Astrocyte of the spinal cord (primary cell): ENCODE measurements at regions not wholly inside any gene's neighbourhood (a gene's known extent, or its start where the extent isn't known, plus 50 kb on each side); places are given as distances from the start of the nearest gene placed in this dataset.

ENCODE experiments used
- DNase-seq: peaks from one replicate; pipeline ENCODE4 v3.0.0; 2011; ENCODE audit warnings: low read depth, low spot score
- H3K4me3 ChIP-seq: 2 replicates; pipeline ENCODE4 v1.5.1; 2011; ENCODE audit warnings: low read depth, mild to moderate bottlenecking, low read length, moderate library complexity
- in situ Hi-C: cut with HindIII; loops from 2 replicates; pipeline ENCODE4 v1.10.0; 2017; ENCODE audit warnings: low sequenced_read_pairs
- TF ChIP-seq, protein P1 (sequence below): IDR thresholded peaks from 2 replicates; pipeline ENCODE4 v1.5.1; 2012; ENCODE audit warnings: low read depth, mild to moderate bottlenecking, low read length, inconsistent platforms

- H3K4me3 ChIP-seq: no peak overlapping the region
- TF ChIP-seq, protein P1, sequence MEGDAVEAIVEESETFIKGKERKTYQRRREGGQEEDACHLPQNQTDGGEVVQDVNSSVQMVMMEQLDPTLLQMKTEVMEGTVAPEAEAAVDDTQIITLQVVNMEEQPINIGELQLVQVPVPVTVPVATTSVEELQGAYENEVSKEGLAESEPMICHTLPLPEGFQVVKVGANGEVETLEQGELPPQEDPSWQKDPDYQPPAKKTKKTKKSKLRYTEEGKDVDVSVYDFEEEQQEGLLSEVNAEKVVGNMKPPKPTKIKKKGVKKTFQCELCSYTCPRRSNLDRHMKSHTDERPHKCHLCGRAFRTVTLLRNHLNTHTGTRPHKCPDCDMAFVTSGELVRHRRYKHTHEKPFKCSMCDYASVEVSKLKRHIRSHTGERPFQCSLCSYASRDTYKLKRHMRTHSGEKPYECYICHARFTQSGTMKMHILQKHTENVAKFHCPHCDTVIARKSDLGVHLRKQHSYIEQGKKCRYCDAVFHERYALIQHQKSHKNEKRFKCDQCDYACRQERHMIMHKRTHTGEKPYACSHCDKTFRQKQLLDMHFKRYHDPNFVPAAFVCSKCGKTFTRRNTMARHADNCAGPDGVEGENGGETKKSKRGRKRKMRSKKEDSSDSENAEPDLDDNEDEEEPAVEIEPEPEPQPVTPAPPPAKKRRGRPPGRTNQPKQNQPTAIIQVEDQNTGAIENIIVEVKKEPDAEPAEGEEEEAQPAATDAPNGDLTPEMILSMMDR: no peak
- DNase-seq: peak; percentile 10
- in situ Hi-C loops: no loop called here
Measured at GRCh38 chr5:42020788-42021530, 95.9 kb downstream of the FBXO4 start.

DNA sequence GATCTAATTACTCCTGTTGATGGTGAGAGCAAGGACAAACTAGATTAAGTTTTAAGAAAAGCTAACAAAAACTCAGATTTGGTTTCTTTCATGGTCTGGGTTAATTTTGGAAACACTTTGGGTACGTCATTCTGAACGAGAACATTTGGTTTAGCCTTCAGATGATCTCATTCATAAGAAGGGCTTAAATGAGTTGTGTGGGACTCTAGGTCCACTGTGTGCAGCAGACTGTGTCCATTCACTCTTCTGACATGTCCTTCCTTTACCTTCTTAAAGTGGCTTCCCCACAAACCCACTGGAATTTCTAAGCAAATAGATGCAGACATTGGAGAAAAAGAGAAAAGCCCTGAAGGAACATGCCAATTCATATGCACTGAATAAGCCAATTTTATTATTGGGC lies 96.8 kb downstream of the FBXO4 start:
- TF ChIP-seq, protein P1: no peak
- H3K4me3 ChIP-seq: no peak overlapping the region
- peak; percentile 5 for DNase-seq
- in situ Hi-C loops: no loop called here

DNA sequence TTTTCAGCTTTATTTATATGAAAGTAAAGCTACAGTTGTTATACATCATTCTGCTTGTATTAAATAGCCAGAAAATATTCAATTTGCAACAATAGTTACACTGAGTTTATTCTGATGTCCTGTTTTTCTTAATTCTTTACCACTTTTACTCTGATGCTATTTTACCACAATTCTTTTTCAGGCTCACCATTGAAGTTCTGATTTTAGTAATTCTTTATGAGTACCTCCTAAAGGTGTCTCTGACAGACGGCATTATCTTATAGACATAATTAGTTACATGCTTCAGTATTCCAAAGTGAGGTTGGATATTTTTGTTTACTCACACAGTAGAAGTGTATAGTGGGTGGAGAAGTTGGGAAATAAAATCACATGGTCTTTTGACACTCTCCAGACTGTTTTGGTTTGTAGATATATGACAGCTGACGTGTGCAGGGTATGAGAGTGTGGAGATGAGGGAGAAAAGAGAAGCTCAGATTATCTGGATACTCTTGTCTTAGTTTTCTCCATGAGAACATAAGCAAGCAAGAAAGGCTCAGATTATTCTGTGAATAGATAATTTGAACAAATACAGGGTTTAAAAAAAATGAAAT lies 97.4 kb downstream of the FBXO4 start:
- TF ChIP-seq, protein P1: no peak
- in situ Hi-C loops: no loop called here
- no peak overlapping the region for H3K4me3 ChIP-seq
- DNase-seq: no peak

- DNase-seq: no peak
- TF ChIP-seq, protein P1: no peak
- no peak overlapping the region for H3K4me3 ChIP-seq
- in situ Hi-C loops: no loop called here
Measured at GRCh38 chr5:42026446-42026845, 101.4 kb downstream of the FBXO4 start.

- in situ Hi-C loops: no loop called here
- H3K4me3 ChIP-seq: no peak overlapping the region
- no peak for DNase-seq
- TF ChIP-seq, protein P1: no peak
Measured at GRCh38 chr5:42032137-42032536, 107.1 kb downstream of the FBXO4 start.

DNA sequence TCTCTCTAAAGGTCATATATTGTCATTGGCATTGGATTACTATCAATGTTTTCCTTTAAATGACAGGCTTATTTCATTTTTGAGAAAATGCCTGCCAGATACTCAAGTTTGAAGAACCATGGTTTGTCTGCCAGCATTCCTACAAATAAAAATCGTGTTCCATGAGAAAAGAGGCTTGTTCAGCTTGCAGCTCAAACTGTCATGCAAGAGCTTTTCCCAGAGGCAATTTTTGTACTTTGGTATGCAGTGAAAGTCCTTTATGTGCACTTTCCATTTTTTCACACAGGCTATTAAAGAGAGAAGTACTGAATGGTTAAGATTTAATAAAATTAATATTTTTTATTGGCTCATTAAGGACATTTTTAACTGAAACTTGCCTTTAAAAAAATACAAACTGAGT lies 110.4 kb downstream of the FBXO4 start:
- DNase-seq: no peak
- TF ChIP-seq, protein P1: no peak
- in situ Hi-C loops: no loop called here
- H3K4me3 ChIP-seq: no peak overlapping the region
